ENCODE measurements at regions not wholly inside any gene's neighbourhood (a gene's known extent, or its start where the extent isn't known, plus 50 kb on each side); places are given as distances from the start of the nearest gene placed in this dataset.

GRCh38 chr10:52897162-52897561 is 124.6 kb upstream of the MBL2 start:
- no peaks in the 10 kb centered on the region for H3K79me2 ChIP-seq (replicated peaks; ENCODE audit: insufficient read depth, low read length)
- H3K9ac ChIP-seq (ENCODE audit: low read length): no peak overlapping the region
- TF ChIP-seq, protein P1, sequence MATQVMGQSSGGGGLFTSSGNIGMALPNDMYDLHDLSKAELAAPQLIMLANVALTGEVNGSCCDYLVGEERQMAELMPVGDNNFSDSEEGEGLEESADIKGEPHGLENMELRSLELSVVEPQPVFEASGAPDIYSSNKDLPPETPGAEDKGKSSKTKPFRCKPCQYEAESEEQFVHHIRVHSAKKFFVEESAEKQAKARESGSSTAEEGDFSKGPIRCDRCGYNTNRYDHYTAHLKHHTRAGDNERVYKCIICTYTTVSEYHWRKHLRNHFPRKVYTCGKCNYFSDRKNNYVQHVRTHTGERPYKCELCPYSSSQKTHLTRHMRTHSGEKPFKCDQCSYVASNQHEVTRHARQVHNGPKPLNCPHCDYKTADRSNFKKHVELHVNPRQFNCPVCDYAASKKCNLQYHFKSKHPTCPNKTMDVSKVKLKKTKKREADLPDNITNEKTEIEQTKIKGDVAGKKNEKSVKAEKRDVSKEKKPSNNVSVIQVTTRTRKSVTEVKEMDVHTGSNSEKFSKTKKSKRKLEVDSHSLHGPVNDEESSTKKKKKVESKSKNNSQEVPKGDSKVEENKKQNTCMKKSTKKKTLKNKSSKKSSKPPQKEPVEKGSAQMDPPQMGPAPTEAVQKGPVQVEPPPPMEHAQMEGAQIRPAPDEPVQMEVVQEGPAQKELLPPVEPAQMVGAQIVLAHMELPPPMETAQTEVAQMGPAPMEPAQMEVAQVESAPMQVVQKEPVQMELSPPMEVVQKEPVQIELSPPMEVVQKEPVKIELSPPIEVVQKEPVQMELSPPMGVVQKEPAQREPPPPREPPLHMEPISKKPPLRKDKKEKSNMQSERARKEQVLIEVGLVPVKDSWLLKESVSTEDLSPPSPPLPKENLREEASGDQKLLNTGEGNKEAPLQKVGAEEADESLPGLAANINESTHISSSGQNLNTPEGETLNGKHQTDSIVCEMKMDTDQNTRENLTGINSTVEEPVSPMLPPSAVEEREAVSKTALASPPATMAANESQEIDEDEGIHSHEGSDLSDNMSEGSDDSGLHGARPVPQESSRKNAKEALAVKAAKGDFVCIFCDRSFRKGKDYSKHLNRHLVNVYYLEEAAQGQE (IDR thresholded peaks at IDR 0.05; ENCODE audit: borderline replicate concordance): no peak
- TF ChIP-seq MXI1 (conservative IDR thresholded peaks at IDR 0.05; ENCODE audit: poor library complexity, severe bottlenecking) (no peak), SMC3 (conservative IDR thresholded peaks at IDR 0.05; ENCODE audit: poor library complexity) (no peak), EZH2 (IDR thresholded peaks at IDR 0.05; ENCODE audit: borderline replicate concordance, insufficient read depth, low read length, poor library complexity, severe bottlenecking) (no peak), RAD21 (conservative IDR thresholded peaks at IDR 0.05) (no peak), TAF1 (IDR thresholded peaks at IDR 0.05; ENCODE audit: low read depth) (no peak), POLR2AphosphoS5 (IDR thresholded peaks at IDR 0.05) (no peak), EP300 (conservative IDR thresholded peaks at IDR 0.05; ENCODE audit: poor library complexity, severe bottlenecking) (no peak)
- TF ChIP-seq, protein P2, sequence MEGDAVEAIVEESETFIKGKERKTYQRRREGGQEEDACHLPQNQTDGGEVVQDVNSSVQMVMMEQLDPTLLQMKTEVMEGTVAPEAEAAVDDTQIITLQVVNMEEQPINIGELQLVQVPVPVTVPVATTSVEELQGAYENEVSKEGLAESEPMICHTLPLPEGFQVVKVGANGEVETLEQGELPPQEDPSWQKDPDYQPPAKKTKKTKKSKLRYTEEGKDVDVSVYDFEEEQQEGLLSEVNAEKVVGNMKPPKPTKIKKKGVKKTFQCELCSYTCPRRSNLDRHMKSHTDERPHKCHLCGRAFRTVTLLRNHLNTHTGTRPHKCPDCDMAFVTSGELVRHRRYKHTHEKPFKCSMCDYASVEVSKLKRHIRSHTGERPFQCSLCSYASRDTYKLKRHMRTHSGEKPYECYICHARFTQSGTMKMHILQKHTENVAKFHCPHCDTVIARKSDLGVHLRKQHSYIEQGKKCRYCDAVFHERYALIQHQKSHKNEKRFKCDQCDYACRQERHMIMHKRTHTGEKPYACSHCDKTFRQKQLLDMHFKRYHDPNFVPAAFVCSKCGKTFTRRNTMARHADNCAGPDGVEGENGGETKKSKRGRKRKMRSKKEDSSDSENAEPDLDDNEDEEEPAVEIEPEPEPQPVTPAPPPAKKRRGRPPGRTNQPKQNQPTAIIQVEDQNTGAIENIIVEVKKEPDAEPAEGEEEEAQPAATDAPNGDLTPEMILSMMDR (IDR thresholded peaks at IDR 0.05; ENCODE audit: poor library complexity, severe bottlenecking): no peak
- H3K9me2 ChIP-seq (ENCODE audit: insufficient read depth, low read length): no peaks in the 10 kb centered on the region
- H3K4me3 ChIP-seq (ENCODE audit: low read length): no peak overlapping the region
- H3K36me3 ChIP-seq (ENCODE audit: insufficient read depth, low read length): no peaks in the 10 kb centered on the region
- H3K27me3 ChIP-seq (ENCODE audit: insufficient read depth, low read depth, low read length): no peaks in the 10 kb centered on the region
- H3K9me3 ChIP-seq (ENCODE audit: low read length): no peaks in the 10 kb centered on the region
- H2AFZ ChIP-seq (ENCODE audit: low read depth, low read length): no peak overlapping the region
- no peak overlapping the region for H3K27ac ChIP-seq (ENCODE audit: low read length)
- no peaks in the 10 kb centered on the region for H4K20me1 ChIP-seq (ENCODE audit: insufficient read depth)
- no peak overlapping the region for H3K4me2 ChIP-seq (ENCODE audit: low read length)
- no peaks in the 10 kb centered on the region for H3F3A ChIP-seq (ENCODE audit: insufficient read depth, low read length, poor library complexity, severe bottlenecking)

DNA sequence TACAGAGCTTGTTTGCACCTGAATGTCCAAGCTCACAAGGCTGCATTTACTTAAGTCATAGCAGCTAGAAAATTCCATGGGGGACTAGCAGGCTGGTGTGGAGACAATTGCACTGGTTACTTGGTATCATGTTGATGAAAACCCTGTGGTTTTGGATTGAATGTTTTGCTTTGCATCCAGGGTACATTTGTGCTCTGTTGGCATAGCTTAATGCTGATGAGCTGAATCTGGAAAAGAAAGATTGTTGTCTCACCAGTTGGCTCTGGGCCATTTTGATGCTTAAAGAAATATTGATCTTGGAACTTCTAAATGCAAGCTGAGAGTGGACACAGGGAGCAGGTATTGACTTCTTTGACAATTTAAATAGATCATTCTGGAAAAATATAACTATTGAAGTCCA is 122.5 kb upstream of the MBL2 start:
- H3F3A ChIP-seq (ENCODE audit: insufficient read depth, low read length, poor library complexity, severe bottlenecking): no peaks in the 10 kb centered on the region
- H3K4me2 ChIP-seq (ENCODE audit: low read length): no peak overlapping the region
- no peaks in the 10 kb centered on the region for H3K9me2 ChIP-seq (ENCODE audit: insufficient read depth, low read length)
- no peaks in the 10 kb centered on the region for H3K79me2 ChIP-seq (replicated peaks; ENCODE audit: insufficient read depth, low read length)
- no peak overlapping the region for H3K4me3 ChIP-seq (ENCODE audit: low read length)
- no peaks in the 10 kb centered on the region for H3K9me3 ChIP-seq (ENCODE audit: low read length)
- no peak overlapping the region for H3K27ac ChIP-seq (ENCODE audit: low read length)
- TF ChIP-seq SMC3 (conservative IDR thresholded peaks at IDR 0.05; ENCODE audit: poor library complexity) (no peak), EZH2 (IDR thresholded peaks at IDR 0.05; ENCODE audit: borderline replicate concordance, insufficient read depth, low read length, poor library complexity, severe bottlenecking) (no peak), EP300 (conservative IDR thresholded peaks at IDR 0.05; ENCODE audit: poor library complexity, severe bottlenecking) (no peak), POLR2AphosphoS5 (IDR thresholded peaks at IDR 0.05) (no peak), TAF1 (IDR thresholded peaks at IDR 0.05; ENCODE audit: low read depth) (no peak), RAD21 (conservative IDR thresholded peaks at IDR 0.05) (no peak), MXI1 (conservative IDR thresholded peaks at IDR 0.05; ENCODE audit: poor library complexity, severe bottlenecking) (no peak)
- TF ChIP-seq, protein P1 (IDR thresholded peaks at IDR 0.05; ENCODE audit: borderline replicate concordance): no peak
- TF ChIP-seq, protein P2 (IDR thresholded peaks at IDR 0.05; ENCODE audit: poor library complexity, severe bottlenecking): no peak
- H3K27me3 ChIP-seq (ENCODE audit: insufficient read depth, low read depth, low read length): no peaks in the 10 kb centered on the region
- H3K9ac ChIP-seq (ENCODE audit: low read length): no peak overlapping the region
- H3K36me3 ChIP-seq (ENCODE audit: insufficient read depth, low read length): no peaks in the 10 kb centered on the region
- H2AFZ ChIP-seq (ENCODE audit: low read depth, low read length): no peak overlapping the region
- H4K20me1 ChIP-seq (ENCODE audit: insufficient read depth): no peaks in the 10 kb centered on the region
